HEK293T (cell line): ENCODE measurements at regions not wholly inside any gene's neighbourhood (a gene's known extent, or its start where the extent isn't known, plus 50 kb on each side); places are given as distances from the start of the nearest gene placed in this dataset.

Source experiments
- ELF4 ChIP-seq: fragments of 450-650 bp; IDR thresholded peaks from 2 replicates; pipeline ENCODE4 v1.6.1; 2017; ENCODE audit warnings: antibody characterized with exemption
- FOXK2 ChIP-seq: fragments of 450-650 bp; IDR thresholded peaks from 2 replicates; pipeline ENCODE4 v1.6.1; 2016; ENCODE audit warnings: mild to moderate bottlenecking
- FOXM1 ChIP-seq: fragments of 450-650 bp; IDR thresholded peaks from 2 replicates; pipeline ENCODE4 v1.6.1; 2017; ENCODE audit warnings: mild to moderate bottlenecking, borderline replicate concordance
- NFRKB ChIP-seq: fragments of 450-650 bp; IDR thresholded peaks from 2 replicates; pipeline ENCODE4 v1.6.1; 2016; ENCODE audit warnings: mild to moderate bottlenecking, moderate library complexity
- TARDBP ChIP-seq: fragments of 450-650 bp; IDR thresholded peaks from 2 replicates; pipeline ENCODE4 v1.6.1; 2016

GRCh38 chr14:98896449-98896848 lies 375.5 kb downstream of the BCL11B start:
- TF ChIP-seq FOXK2, result no peak
- TF ChIP-seq TARDBP, result no peak
- TF ChIP-seq FOXM1, result no peak
- no peak for TF ChIP-seq NFRKB
- TF ChIP-seq ELF4, result no peak
